ENCODE measurements at regions not wholly inside any gene's neighbourhood (a gene's known extent, or its start where the extent isn't known, plus 50 kb on each side); places are given as distances from the start of the nearest gene placed in this dataset.
"Not testable (repeated sequence)": the region's sequence is repeated elsewhere in the genome, so short reads cannot be mapped to it uniquely, and the experiment has no call there.

- CTCF ChIA-PET = no interaction called here
- no peak overlapping the region for H3K4me3 Mint-ChIP-seq
- no peaks in the 10 kb centered on the region for H3K27me3 Mint-ChIP-seq (ENCODE audit: low read depth)
- H3K36me3 Mint-ChIP-seq (ENCODE audit: low read depth) = no peaks in the 10 kb centered on the region
- no peak overlapping the region for H3K27ac Mint-ChIP-seq
- peaks cover 13% of the 10 kb centered on the region for H3K9me3 Mint-ChIP-seq (ENCODE audit: insufficient read depth)
- no peak for DNase-seq
- POLR2A ChIA-PET = no interaction called here
- no peaks in the 10 kb centered on the region for H3K4me1 Mint-ChIP-seq (ENCODE audit: low read depth)
- ATAC-seq = no peak
Observed at GRCh38 chr2:34785206-34785785, 1186.2 kb upstream of the FAM98A start.

GRCh38 chr2:34784701-34785100 is 1185.6 kb upstream of the FAM98A start:
- Mint-ChIP-seq H3K4me3 (no peak overlapping the region), H3K36me3 (ENCODE audit: low read depth) (no peaks in the 10 kb centered on the region), H3K4me1 (ENCODE audit: low read depth) (no peaks in the 10 kb centered on the region), H3K27me3 (ENCODE audit: low read depth) (no peaks in the 10 kb centered on the region), H3K9me3 (ENCODE audit: insufficient read depth) (peaks cover 14% of the 10 kb centered on the region), H3K27ac (no peak overlapping the region)
- DNase-seq (no peak), ATAC-seq (no peak)
- POLR2A ChIA-PET = no interaction called here
- CTCF ChIA-PET = no interaction called here

- H3K27ac Mint-ChIP-seq; DNase-seq; POLR2A ChIA-PET; H3K4me1 Mint-ChIP-seq (ENCODE audit: low read depth); H3K36me3 Mint-ChIP-seq (ENCODE audit: low read depth); H3K4me3 Mint-ChIP-seq; CTCF ChIA-PET; H3K27me3 Mint-ChIP-seq (ENCODE audit: low read depth); ATAC-seq: not testable (repeated sequence)
- H3K9me3 Mint-ChIP-seq (ENCODE audit: insufficient read depth) = peaks cover 14% of the 10 kb centered on the region
Observed at GRCh38 chr2:34750742-34751141, 1151.6 kb upstream of the FAM98A start.

GRCh38 chr2:34747643-34748042 is 1148.5 kb upstream of the FAM98A start:
- CTCF ChIA-PET = no interaction called here

GRCh38 chr2:34738691-34739090 is 1139.6 kb upstream of the FAM98A start:
- no peak overlapping the region for H3K4me3 Mint-ChIP-seq
- H3K4me1 Mint-ChIP-seq (ENCODE audit: low read depth) = no peaks in the 10 kb centered on the region
- ChIA-PET POLR2A (no interaction called here), CTCF (interaction anchor here (1.6 kb wide), 1 partner anchor 25 kb away, joined by 3 read pairs; no protein-coding TSS in a partner anchor)
- H3K27me3 Mint-ChIP-seq (ENCODE audit: low read depth) = no peaks in the 10 kb centered on the region
- DNase-seq = no peak
- no peaks in the 10 kb centered on the region for H3K36me3 Mint-ChIP-seq (ENCODE audit: low read depth)
- peaks cover 6% of the 10 kb centered on the region for H3K9me3 Mint-ChIP-seq (ENCODE audit: insufficient read depth)
- no peak overlapping the region for H3K27ac Mint-ChIP-seq
- ATAC-seq = no peak

More at GRCh38 chr2:34747643-34748042, 1148.5 kb upstream of the FAM98A start:
- Mint-ChIP-seq H3K4me3 (no peak overlapping the region), H3K4me1 (ENCODE audit: low read depth) (no peaks in the 10 kb centered on the region), H3K27ac (no peak overlapping the region), H3K27me3 (ENCODE audit: low read depth) (no peaks in the 10 kb centered on the region), H3K9me3 (ENCODE audit: insufficient read depth) (peaks cover 8% of the 10 kb centered on the region), H3K36me3 (ENCODE audit: low read depth) (no peaks in the 10 kb centered on the region)
- POLR2A ChIA-PET = no interaction called here
- DNase-seq (no peak), ATAC-seq (no peak)

- no peaks in the 10 kb centered on the region for H3K4me1 Mint-ChIP-seq (ENCODE audit: low read depth)
- ChIA-PET CTCF (no interaction called here), POLR2A (no interaction called here)
- no peak for ATAC-seq
- no peak for DNase-seq
- H3K27me3 Mint-ChIP-seq (ENCODE audit: low read depth) = no peaks in the 10 kb centered on the region
- H3K4me3 Mint-ChIP-seq = no peak overlapping the region
- H3K9me3 Mint-ChIP-seq (ENCODE audit: insufficient read depth) = peaks cover 8% of the 10 kb centered on the region
- H3K27ac Mint-ChIP-seq = no peak overlapping the region
- no peaks in the 10 kb centered on the region for H3K36me3 Mint-ChIP-seq (ENCODE audit: low read depth)
Observed at GRCh38 chr2:34737146-34737545, 1138.0 kb upstream of the FAM98A start.

GRCh38 chr2:34736482-34736881 is 1137.4 kb upstream of the FAM98A start:
- ATAC-seq (no peak), DNase-seq (no peak)
- Mint-ChIP-seq H3K4me1 (ENCODE audit: low read depth) (no peaks in the 10 kb centered on the region), H3K4me3 (no peak overlapping the region), H3K27me3 (ENCODE audit: low read depth) (no peaks in the 10 kb centered on the region), H3K36me3 (ENCODE audit: low read depth) (no peaks in the 10 kb centered on the region), H3K9me3 (ENCODE audit: insufficient read depth) (peaks cover 8% of the 10 kb centered on the region), H3K27ac (no peak overlapping the region)
- POLR2A ChIA-PET = no interaction called here
- CTCF ChIA-PET = no interaction called here

- no peak for DNase-seq
- Mint-ChIP-seq H3K36me3 (ENCODE audit: low read depth) (no peaks in the 10 kb centered on the region), H3K27me3 (ENCODE audit: low read depth) (no peaks in the 10 kb centered on the region), H3K9me3 (ENCODE audit: insufficient read depth) (peaks cover 8% of the 10 kb centered on the region), H3K4me1 (ENCODE audit: low read depth) (no peaks in the 10 kb centered on the region), H3K4me3 (no peak overlapping the region), H3K27ac (no peak overlapping the region)
- ChIA-PET POLR2A (no interaction called here), CTCF (no interaction called here)
- no peak for ATAC-seq
Observed at GRCh38 chr2:34734662-34735061, 1135.6 kb upstream of the FAM98A start.

- ATAC-seq = no peak
- Mint-ChIP-seq H3K4me3 (no peak overlapping the region), H3K36me3 (ENCODE audit: low read depth) (no peaks in the 10 kb centered on the region), H3K27me3 (ENCODE audit: low read depth) (no peaks in the 10 kb centered on the region), H3K4me1 (ENCODE audit: low read depth) (no peaks in the 10 kb centered on the region), H3K27ac (no peak overlapping the region), H3K9me3 (ENCODE audit: insufficient read depth) (peaks cover 8% of the 10 kb centered on the region)
- POLR2A ChIA-PET = no interaction called here
- no peak for DNase-seq
- CTCF ChIA-PET = no interaction called here
Observed at GRCh38 chr2:34734042-34734441, 1134.9 kb upstream of the FAM98A start.

GRCh38 chr2:34731292-34731691 is 1132.2 kb upstream of the FAM98A start:
- H3K9me3 Mint-ChIP-seq (ENCODE audit: insufficient read depth) = peaks cover 3% of the 10 kb centered on the region

GRCh38 chr2:34729845-34730244 is 1130.7 kb upstream of the FAM98A start:
- H3K9me3 Mint-ChIP-seq (ENCODE audit: insufficient read depth) = peaks cover 3% of the 10 kb centered on the region
- H3K4me1 Mint-ChIP-seq (ENCODE audit: low read depth) = no peaks in the 10 kb centered on the region
- H3K4me3 Mint-ChIP-seq = no peak overlapping the region
- DNase-seq = no peak
- H3K27ac Mint-ChIP-seq = no peak overlapping the region
- POLR2A ChIA-PET = no interaction called here
- no peaks in the 10 kb centered on the region for H3K27me3 Mint-ChIP-seq (ENCODE audit: low read depth)
- CTCF ChIA-PET = no interaction called here
- no peaks in the 10 kb centered on the region for H3K36me3 Mint-ChIP-seq (ENCODE audit: low read depth)
- no peak for ATAC-seq

More at GRCh38 chr2:34731292-34731691, 1132.2 kb upstream of the FAM98A start:
- DNase-seq (no peak), ATAC-seq (no peak)
- ChIA-PET CTCF (no interaction called here), POLR2A (no interaction called here)
- H3K27me3 Mint-ChIP-seq (ENCODE audit: low read depth) = no peaks in the 10 kb centered on the region
- no peaks in the 10 kb centered on the region for H3K36me3 Mint-ChIP-seq (ENCODE audit: low read depth)
- H3K4me3 Mint-ChIP-seq = no peak overlapping the region
- H3K27ac Mint-ChIP-seq = no peak overlapping the region
- H3K4me1 Mint-ChIP-seq (ENCODE audit: low read depth) = no peaks in the 10 kb centered on the region

- POLR2A ChIA-PET = no interaction called here
- H3K9me3 Mint-ChIP-seq (ENCODE audit: insufficient read depth) = peaks cover 4% of the 10 kb centered on the region
- H3K4me3 Mint-ChIP-seq = no peak overlapping the region
- DNase-seq (no peak), ATAC-seq (no peak)
- CTCF ChIA-PET = no interaction called here
- H3K27ac Mint-ChIP-seq = no peak overlapping the region
- H3K27me3 Mint-ChIP-seq (ENCODE audit: low read depth) = no peaks in the 10 kb centered on the region
- H3K36me3 Mint-ChIP-seq (ENCODE audit: low read depth) = no peaks in the 10 kb centered on the region
- no peaks in the 10 kb centered on the region for H3K4me1 Mint-ChIP-seq (ENCODE audit: low read depth)
Observed at GRCh38 chr2:34724107-34724506, 1125.0 kb upstream of the FAM98A start.

- H3K27me3 Mint-ChIP-seq (ENCODE audit: low read depth) = no peaks in the 10 kb centered on the region
- H3K27ac Mint-ChIP-seq = no peak overlapping the region
- no peaks in the 10 kb centered on the region for H3K4me1 Mint-ChIP-seq (ENCODE audit: low read depth)
- no peak for ATAC-seq
- ChIA-PET POLR2A (no interaction called here), CTCF (no interaction called here)
- no peak overlapping the region for H3K4me3 Mint-ChIP-seq
- no peak for DNase-seq
- H3K9me3 Mint-ChIP-seq (ENCODE audit: insufficient read depth) = peaks cover 4% of the 10 kb centered on the region
- H3K36me3 Mint-ChIP-seq (ENCODE audit: low read depth) = no peaks in the 10 kb centered on the region
Observed at GRCh38 chr2:34723683-34724082, 1124.6 kb upstream of the FAM98A start.

Data from activated CD8-positive, alpha-beta T cell treated with anti-CD3 and anti-CD28 coated beads, Interleukin-2, amount 10 ng/mL, durations not matched to agents 7 days and 5 days (primary cell).